GM20431 (cell line): ENCODE measurements at regions not wholly inside any gene's neighbourhood (a gene's known extent, or its start where the extent isn't known, plus 50 kb on each side); places are given as distances from the start of the nearest gene placed in this dataset.
"Not testable (repeated sequence)": the region's sequence is repeated elsewhere in the genome, so short reads cannot be mapped to it uniquely, and the experiment has no call there.

Experiments
- in situ Hi-C: fragments of 300-500 bp; cut with MseI, MboI; formaldehyde crosslinking; loops from one replicate; pipeline ENCODE4 v1.15.0; 2020; ENCODE audit warnings: low sequenced_read_pairs; ENCODE audit not compliant: unreplicated experiment

- in situ Hi-C loops = not testable (repeated sequence)
Observed at GRCh38 chrX:67213686-67214085, 330.1 kb upstream of the AR start.

GRCh38 chrX:67207912-67208311, 335.9 kb upstream of the AR start:
- in situ Hi-C loops = no loop called here

GRCh38 chrX:67159437-67159836, 384.4 kb upstream of the AR start:
- in situ Hi-C loops = no loop called here

GRCh38 chrX:67114635-67115034, 429.2 kb upstream of the AR start:
- in situ Hi-C loops = no loop called here

- in situ Hi-C loops = no loop called here
Observed at GRCh38 chrX:67105758-67106116, 438.1 kb upstream of the AR start.

GRCh38 chrX:67104982-67105757, 438.7 kb upstream of the AR start:
- in situ Hi-C loops = no loop called here

- in situ Hi-C loops = no loop called here
Observed at GRCh38 chrX:67100031-67100884, 443.6 kb upstream of the AR start.

GRCh38 chrX:67094061-67094460, 449.8 kb upstream of the AR start:
- in situ Hi-C loops = no loop called here

- in situ Hi-C loops = no loop called here
Observed at GRCh38 chrX:67050760-67051159, 411.9 kb upstream of the EDA2R start.

- in situ Hi-C loops = no loop called here
Observed at GRCh38 chrX:67044866-67045265, 406.0 kb upstream of the EDA2R start.

- in situ Hi-C loops = no loop called here
Observed at GRCh38 chrX:67044029-67044653, 405.3 kb upstream of the EDA2R start.

GRCh38 chrX:67004451-67004850, 365.6 kb upstream of the EDA2R start:
- in situ Hi-C loops = no loop called here

- in situ Hi-C loops = no loop called here
Observed at GRCh38 chrX:66994729-66995128, 355.9 kb upstream of the EDA2R start.

- in situ Hi-C loops = not testable (repeated sequence)
Observed at GRCh38 chrX:66992077-66992476, 353.2 kb upstream of the EDA2R start.

GRCh38 chrX:66988331-66988730, 349.5 kb upstream of the EDA2R start:
- in situ Hi-C loops = no loop called here

- in situ Hi-C loops = no loop called here
Observed at GRCh38 chrX:66961665-66962064, 322.8 kb upstream of the EDA2R start.

- in situ Hi-C loops = no loop called here
Observed at GRCh38 chrX:66931713-66932112, 292.8 kb upstream of the EDA2R start.

- in situ Hi-C loops = not testable (repeated sequence)
Observed at GRCh38 chrX:66930516-66930915, 291.6 kb upstream of the EDA2R start.

- in situ Hi-C loops = no loop called here
Observed at GRCh38 chrX:66920296-66920695, 281.4 kb upstream of the EDA2R start.

- in situ Hi-C loops = no loop called here
Observed at GRCh38 chrX:66919280-66919832, 280.5 kb upstream of the EDA2R start.

- in situ Hi-C loops = no loop called here
Observed at GRCh38 chrX:66918511-66918910, 279.6 kb upstream of the EDA2R start.
